ENCODE measurements at regions not wholly inside any gene's neighbourhood (a gene's known extent, or its start where the extent isn't known, plus 50 kb on each side); places are given as distances from the start of the nearest gene placed in this dataset.

- FAIRE-seq = no peak
- Mint-ChIP-seq H3K36me3 (ENCODE audit: low read depth, unreplicated experiment) (no peaks in the 10 kb centered on the region), H3K9me3 (ENCODE audit: unreplicated experiment) (peaks cover 6% of the 10 kb centered on the region), H3K27ac (ENCODE audit: unreplicated experiment) (no peak overlapping the region), H3K27me3 (ENCODE audit: low read depth, unreplicated experiment) (peaks cover 10% of the 10 kb centered on the region), H3K4me3 (ENCODE audit: unreplicated experiment) (no peak overlapping the region), H3K4me1 (ENCODE audit: low read depth, unreplicated experiment) (no peaks in the 10 kb centered on the region)
- Histone ChIP-seq H3K36me3 (ENCODE audit: insufficient read depth, low read length) (no peaks in the 10 kb centered on the region), H2AFZ (ENCODE audit: low read depth, low read length) (no peak overlapping the region), H4K20me1 (ENCODE audit: insufficient read depth, low read length) (no peaks in the 10 kb centered on the region), H3K4me2 (ENCODE audit: low read length) (no peak overlapping the region), H3K4me1 (ENCODE audit: insufficient read depth, low read length) (no peaks in the 10 kb centered on the region), H3K9me3 (ENCODE audit: insufficient read depth, low read depth, low read length) (peaks cover 3% of the 10 kb centered on the region), H3K79me2 (ENCODE audit: insufficient read depth, low read length) (no peaks in the 10 kb centered on the region), H3K27ac (ENCODE audit: low read depth, low read length) (no peak overlapping the region), H3K9ac (ENCODE audit: low read length) (no peak overlapping the region), H3K27me3 (ENCODE audit: insufficient read depth, low read length) (peaks cover 6% of the 10 kb centered on the region), H3K4me3 (ENCODE audit: insufficient read depth, low read depth, low read length) (no peak overlapping the region)
- no peak for TF ChIP-seq EZH2 (IDR thresholded peaks at IDR 0.05; ENCODE audit: insufficient read depth, low read length)
- no peak for TF ChIP-seq CTCF (IDR thresholded peaks at IDR 0.05; ENCODE audit: insufficient read depth, low read depth, low read length)
- DNase-seq (ENCODE audit: low read depth) = no peak
Measured at GRCh38 chr14:88960496-88960895, 136.0 kb downstream of the TTC8 start.

GRCh38 chr14:88961214-88961613 is 136.8 kb downstream of the TTC8 start:
- TF ChIP-seq EZH2 (IDR thresholded peaks at IDR 0.05; ENCODE audit: insufficient read depth, low read length) (no peak), CTCF (IDR thresholded peaks at IDR 0.05; ENCODE audit: insufficient read depth, low read depth, low read length) (no peak)
- Mint-ChIP-seq H3K27ac (ENCODE audit: unreplicated experiment) (no peak overlapping the region), H3K4me1 (ENCODE audit: low read depth, unreplicated experiment) (no peaks in the 10 kb centered on the region), H3K27me3 (ENCODE audit: low read depth, unreplicated experiment) (peaks cover 12% of the 10 kb centered on the region), H3K9me3 (ENCODE audit: unreplicated experiment) (peaks cover 6% of the 10 kb centered on the region), H3K4me3 (ENCODE audit: unreplicated experiment) (no peak overlapping the region), H3K36me3 (ENCODE audit: low read depth, unreplicated experiment) (no peaks in the 10 kb centered on the region)
- Histone ChIP-seq H3K27me3 (ENCODE audit: insufficient read depth, low read length) (peaks cover 6% of the 10 kb centered on the region), H3K4me2 (ENCODE audit: low read length) (no peak overlapping the region), H3K4me3 (ENCODE audit: insufficient read depth, low read depth, low read length) (no peak overlapping the region), H3K27ac (ENCODE audit: low read depth, low read length) (no peak overlapping the region), H3K4me1 (ENCODE audit: insufficient read depth, low read length) (no peaks in the 10 kb centered on the region), H3K36me3 (ENCODE audit: insufficient read depth, low read length) (no peaks in the 10 kb centered on the region), H4K20me1 (ENCODE audit: insufficient read depth, low read length) (no peaks in the 10 kb centered on the region), H2AFZ (ENCODE audit: low read depth, low read length) (no peak overlapping the region), H3K9ac (ENCODE audit: low read length) (no peak overlapping the region), H3K9me3 (ENCODE audit: insufficient read depth, low read depth, low read length) (peaks cover 3% of the 10 kb centered on the region), H3K79me2 (ENCODE audit: insufficient read depth, low read length) (no peaks in the 10 kb centered on the region)
- DNase-seq (ENCODE audit: low read depth) (no peak), FAIRE-seq (no peak)

GRCh38 chr14:88962356-88962755 is 137.9 kb downstream of the TTC8 start:
- Histone ChIP-seq H3K4me3 (ENCODE audit: insufficient read depth, low read depth, low read length) (no peak overlapping the region), H3K27me3 (ENCODE audit: insufficient read depth, low read length) (peaks cover 6% of the 10 kb centered on the region), H3K4me1 (ENCODE audit: insufficient read depth, low read length) (no peaks in the 10 kb centered on the region), H4K20me1 (ENCODE audit: insufficient read depth, low read length) (no peaks in the 10 kb centered on the region), H3K27ac (ENCODE audit: low read depth, low read length) (no peak overlapping the region), H3K9ac (ENCODE audit: low read length) (no peak overlapping the region), H2AFZ (ENCODE audit: low read depth, low read length) (no peak overlapping the region), H3K79me2 (ENCODE audit: insufficient read depth, low read length) (no peaks in the 10 kb centered on the region), H3K36me3 (ENCODE audit: insufficient read depth, low read length) (no peaks in the 10 kb centered on the region), H3K4me2 (ENCODE audit: low read length) (no peak overlapping the region), H3K9me3 (ENCODE audit: insufficient read depth, low read depth, low read length) (peaks cover 3% of the 10 kb centered on the region)
- H3K36me3 Mint-ChIP-seq (ENCODE audit: low read depth, unreplicated experiment) = no peaks in the 10 kb centered on the region
- H3K4me3 Mint-ChIP-seq (ENCODE audit: unreplicated experiment) = no peak overlapping the region
- DNase-seq (ENCODE audit: low read depth) (no peak), FAIRE-seq (no peak)
- no peak overlapping the region for H3K27ac Mint-ChIP-seq (ENCODE audit: unreplicated experiment)
- TF ChIP-seq EZH2 (IDR thresholded peaks at IDR 0.05; ENCODE audit: insufficient read depth, low read length) (no peak), CTCF (IDR thresholded peaks at IDR 0.05; ENCODE audit: insufficient read depth, low read depth, low read length) (no peak)
- H3K4me1 Mint-ChIP-seq (ENCODE audit: low read depth, unreplicated experiment) = no peaks in the 10 kb centered on the region
- H3K9me3 Mint-ChIP-seq (ENCODE audit: unreplicated experiment) = peaks cover 5% of the 10 kb centered on the region
- peaks cover 12% of the 10 kb centered on the region for H3K27me3 Mint-ChIP-seq (ENCODE audit: low read depth, unreplicated experiment)

Measured in astrocyte (in vitro differentiated cells and primary cell).